GM10248 (cell line): ENCODE measurements at regions not wholly inside any gene's neighbourhood (a gene's known extent, or its start where the extent isn't known, plus 50 kb on each side); places are given as distances from the start of the nearest gene placed in this dataset.
"Not testable (repeated sequence)": the region's sequence is repeated elsewhere in the genome, so short reads cannot be mapped to it uniquely, and the experiment has no call there.

Experiments used
- CTCF ChIA-PET: fragments of 300-600 bp; sonication (Branson Sonifier 250); formaldehyde crosslinking; extraction: SDS; loops from one replicate; lab custom pipeline; 2021; ENCODE audit warnings: antibody characterized with exemption; lab: Yijun Ruan, JAX
- POLR2A ChIA-PET: fragments of 350-650 bp; sonication (Branson Sonifier 250); formaldehyde crosslinking; extraction: SDS; loops from one replicate; lab custom pipeline; 2020; ENCODE audit warnings: antibody characterized with exemption; lab: Yijun Ruan, JAX
- DNase-seq: peaks from one replicate; pipeline ENCODE4 v3.0.0; 2012; ENCODE audit errors: extremely low spot score
- CTCF ChIP-seq: IDR thresholded peaks from 2 replicates; pipeline ENCODE4 v1.5.1; 2012; ENCODE audit warnings: mild to moderate bottlenecking, low read depth; ENCODE audit errors: extremely low read depth, missing control alignments, control extremely low read depth

- no peak for TF ChIP-seq CTCF
- CTCF ChIA-PET = interaction anchor here (1.3 to 1.8 kb wide), 2 partner anchors 9 to 10 kb away, joined by 4 to 5 read pairs; no protein-coding TSS in a partner anchor
- no peak for DNase-seq
- POLR2A ChIA-PET = no interaction called here
Measured at GRCh38 chr2:183536290-183536689, 412.0 kb downstream of the NUP35 start.

- no peak for TF ChIP-seq CTCF
- no peak for DNase-seq
- ChIA-PET POLR2A (no interaction called here), CTCF (interaction anchor here (1.3 to 1.8 kb wide), 2 partner anchors 10 kb away, joined by 4 to 5 read pairs; no protein-coding TSS in a partner anchor)
Measured at GRCh38 chr2:183536714-183537113, 412.5 kb downstream of the NUP35 start.

GRCh38 chr2:183541766-183542165, 417.5 kb downstream of the NUP35 start:
- DNase-seq = no peak
- CTCF ChIA-PET = interaction anchor here (0.9 kb wide), 1 partner anchor 15 kb away, joined by 3 read pairs; no protein-coding TSS in a partner anchor
- POLR2A ChIA-PET = no interaction called here
- TF ChIP-seq CTCF = no peak

- no peak for DNase-seq
- ChIA-PET POLR2A (no interaction called here), CTCF (interaction anchor here (0.9 kb wide), 1 partner anchor 14 kb away, joined by 3 read pairs; no protein-coding TSS in a partner anchor)
- TF ChIP-seq CTCF = no peak
Measured at GRCh38 chr2:183542606-183543005, 418.4 kb downstream of the NUP35 start.

- ChIA-PET CTCF (no interaction called here), POLR2A (no interaction called here)
- TF ChIP-seq CTCF = no peak
- no peak for DNase-seq
Measured at GRCh38 chr2:183543222-183543621, 419.0 kb downstream of the NUP35 start.

GRCh38 chr2:183543731-183544130, 419.5 kb downstream of the NUP35 start:
- CTCF ChIA-PET = no interaction called here
- POLR2A ChIA-PET = interaction anchor here (0.8 kb wide), 1 partner anchor 12 kb away, joined by 3 read pairs; no protein-coding TSS in a partner anchor

GRCh38 chr2:183546560-183547350, 422.5 kb downstream of the NUP35 start:
- POLR2A ChIA-PET, DNase-seq: not testable (repeated sequence)
- CTCF ChIA-PET = interaction anchor here (1.1 to 1.7 kb wide), 2 partner anchors 10 to 102 kb away, joined by 3 to 5 read pairs; no protein-coding TSS in a partner anchor

More at GRCh38 chr2:183543731-183544130, 419.5 kb downstream of the NUP35 start:
- no peak for TF ChIP-seq CTCF
- DNase-seq = peak; percentile 27
